ENCODE measurements at regions not wholly inside any gene's neighbourhood (a gene's known extent, or its start where the extent isn't known, plus 50 kb on each side); places are given as distances from the start of the nearest gene placed in this dataset.

DNA sequence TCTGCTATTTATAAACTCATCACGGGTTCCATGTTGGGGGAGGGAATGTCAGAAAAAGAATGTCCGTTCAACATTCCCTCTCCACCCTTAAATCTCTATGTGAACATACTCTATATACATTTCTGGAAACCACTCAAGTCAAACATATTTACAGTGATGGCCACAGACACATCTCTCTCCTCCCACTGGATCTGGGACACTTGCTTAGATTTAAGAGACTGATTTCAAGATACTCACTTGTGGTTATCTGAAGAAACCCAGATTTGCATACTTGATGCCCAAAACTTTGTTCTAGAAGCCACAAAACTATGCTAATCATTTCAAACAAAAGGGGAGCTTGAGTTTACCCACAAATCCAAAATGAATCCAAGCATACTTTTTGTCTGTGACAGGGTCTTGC, 182.9 kb upstream of the SOX9 start:
- Histone ChIP-seq H3K4me3 (no peak overlapping the region), H3K9me3 (no peaks in the 10 kb centered on the region), H3K4me1 (no peaks in the 10 kb centered on the region), H3K27ac (no peak overlapping the region), H3K36me3 (no peaks in the 10 kb centered on the region), H3K27me3 (no peaks in the 10 kb centered on the region)
- no peak for TF ChIP-seq POLR2AphosphoS5 (IDR thresholded peaks at IDR 0.05)
- no peak for TF ChIP-seq EP300 (IDR thresholded peaks at IDR 0.05)
- no peak for TF ChIP-seq POLR2A (IDR thresholded peaks at IDR 0.05)
- TF ChIP-seq, protein P1, sequence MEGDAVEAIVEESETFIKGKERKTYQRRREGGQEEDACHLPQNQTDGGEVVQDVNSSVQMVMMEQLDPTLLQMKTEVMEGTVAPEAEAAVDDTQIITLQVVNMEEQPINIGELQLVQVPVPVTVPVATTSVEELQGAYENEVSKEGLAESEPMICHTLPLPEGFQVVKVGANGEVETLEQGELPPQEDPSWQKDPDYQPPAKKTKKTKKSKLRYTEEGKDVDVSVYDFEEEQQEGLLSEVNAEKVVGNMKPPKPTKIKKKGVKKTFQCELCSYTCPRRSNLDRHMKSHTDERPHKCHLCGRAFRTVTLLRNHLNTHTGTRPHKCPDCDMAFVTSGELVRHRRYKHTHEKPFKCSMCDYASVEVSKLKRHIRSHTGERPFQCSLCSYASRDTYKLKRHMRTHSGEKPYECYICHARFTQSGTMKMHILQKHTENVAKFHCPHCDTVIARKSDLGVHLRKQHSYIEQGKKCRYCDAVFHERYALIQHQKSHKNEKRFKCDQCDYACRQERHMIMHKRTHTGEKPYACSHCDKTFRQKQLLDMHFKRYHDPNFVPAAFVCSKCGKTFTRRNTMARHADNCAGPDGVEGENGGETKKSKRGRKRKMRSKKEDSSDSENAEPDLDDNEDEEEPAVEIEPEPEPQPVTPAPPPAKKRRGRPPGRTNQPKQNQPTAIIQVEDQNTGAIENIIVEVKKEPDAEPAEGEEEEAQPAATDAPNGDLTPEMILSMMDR (IDR thresholded peaks at IDR 0.05) = no peak
- 57% methylated on average over 2 of the region's 2 CpGs for WGBS
- no peak for DNase-seq (ENCODE audit: low spot score in 2 of 2)

GRCh38 chr17:71938340-71939010, 182.3 kb upstream of the SOX9 start:
- H3K27me3 ChIP-seq = no peaks in the 10 kb centered on the region
- TF ChIP-seq POLR2AphosphoS5 (IDR thresholded peaks at IDR 0.05) (no peak), EP300 (IDR thresholded peaks at IDR 0.05) (no peak), POLR2A (IDR thresholded peaks at IDR 0.05) (no peak)
- TF ChIP-seq, protein P1 (IDR thresholded peaks at IDR 0.05) = no peak
- H3K4me1 ChIP-seq = no peaks in the 10 kb centered on the region
- no peak overlapping the region for H3K4me3 ChIP-seq
- H3K27ac ChIP-seq = no peak overlapping the region
- no peaks in the 10 kb centered on the region for H3K9me3 ChIP-seq
- WGBS = 62% methylated on average over 9 of the region's 9 CpGs
- no peaks in the 10 kb centered on the region for H3K36me3 ChIP-seq
- DNase-seq (ENCODE audit: low spot score in 2 of 2) = no peak

DNA sequence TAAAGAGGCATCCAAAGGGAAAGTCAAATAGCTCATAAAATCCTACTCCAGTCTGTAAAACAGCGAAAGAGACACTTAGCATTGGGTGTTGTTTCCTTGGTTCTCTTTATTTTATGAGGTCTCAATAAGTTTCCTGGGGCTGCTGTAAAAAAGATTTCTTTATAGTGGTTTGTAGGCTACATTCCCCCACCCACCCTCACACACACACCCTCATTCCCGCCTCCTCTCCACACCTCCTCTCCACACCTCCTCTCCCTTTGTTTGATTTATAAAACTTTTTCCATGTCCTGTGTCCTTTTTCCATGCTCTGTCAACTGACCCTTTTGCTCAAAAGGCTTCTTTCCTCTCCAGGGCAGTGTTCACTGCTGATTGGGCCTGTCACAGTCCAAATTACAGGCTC, 178.9 kb upstream of the SOX9 start:
- TF ChIP-seq POLR2AphosphoS5 (IDR thresholded peaks at IDR 0.05) (no peak), POLR2A (IDR thresholded peaks at IDR 0.05) (no peak), EP300 (IDR thresholded peaks at IDR 0.05) (no peak)
- TF ChIP-seq, protein P1 (IDR thresholded peaks at IDR 0.05) = no peak
- 73% methylated on average over 2 of the region's 2 CpGs for WGBS

GRCh38 chr17:71942626-71943025, 178.2 kb upstream of the SOX9 start:
- Histone ChIP-seq H3K4me1 (no peaks in the 10 kb centered on the region), H3K27me3 (no peaks in the 10 kb centered on the region), H3K36me3 (no peaks in the 10 kb centered on the region), H3K9me3 (no peaks in the 10 kb centered on the region), H3K4me3 (no peak overlapping the region), H3K27ac (no peak overlapping the region)
- 39% methylated on average over 3 of the region's 3 CpGs for WGBS
- DNase-seq (ENCODE audit: low spot score in 2 of 2) = no peak
- TF ChIP-seq EP300 (IDR thresholded peaks at IDR 0.05) (no peak), POLR2A (IDR thresholded peaks at IDR 0.05) (no peak)

More for the DNA sequence above, 178.9 kb upstream of the SOX9 start:
- no peaks in the 10 kb centered on the region for H3K36me3 ChIP-seq
- H3K27me3 ChIP-seq = no peaks in the 10 kb centered on the region
- no peak for DNase-seq (ENCODE audit: low spot score in 2 of 2)
- H3K4me3 ChIP-seq = no peak overlapping the region
- no peaks in the 10 kb centered on the region for H3K4me1 ChIP-seq
- H3K27ac ChIP-seq = no peak overlapping the region
- H3K9me3 ChIP-seq = no peaks in the 10 kb centered on the region

DNA sequence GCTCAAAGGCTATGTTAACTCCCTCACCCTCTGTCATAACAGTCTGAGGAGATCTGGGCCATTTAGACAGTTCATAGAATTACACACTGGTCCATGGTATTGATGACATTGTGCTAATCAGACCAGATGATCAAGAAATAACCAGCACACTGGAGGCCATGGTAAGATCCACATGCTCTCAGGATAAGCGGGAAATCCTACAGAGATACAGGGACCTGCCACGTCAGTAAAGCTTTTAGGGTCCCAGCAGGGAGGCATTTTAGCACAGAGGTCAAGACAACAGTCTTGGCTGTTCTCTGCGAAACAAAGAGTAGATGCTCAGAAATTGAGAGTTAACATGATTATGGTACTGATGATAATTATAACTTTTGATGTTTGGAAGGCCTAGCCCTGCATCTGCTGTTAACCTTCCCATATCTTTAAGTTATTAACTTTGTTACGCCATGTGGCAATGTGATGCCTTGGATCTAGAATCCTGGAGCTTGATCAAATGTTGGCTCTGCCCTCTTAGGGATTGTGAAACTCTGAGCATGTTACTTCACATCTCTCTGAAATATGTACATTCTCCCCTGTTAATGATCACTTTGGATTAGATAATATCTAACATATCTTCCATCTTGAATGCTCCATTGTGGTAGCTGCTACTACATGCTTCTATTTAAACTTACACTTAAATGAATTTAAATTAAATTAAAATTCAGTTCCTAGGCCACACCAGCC, 172.0 kb upstream of the SOX9 start:
- DNase-seq (ENCODE audit: low spot score in 2 of 2) = no peak
- peaks cover 5% of the 10 kb centered on the region for H3K4me1 ChIP-seq
- no peaks in the 10 kb centered on the region for H3K9me3 ChIP-seq
- TF ChIP-seq POLR2AphosphoS5 (IDR thresholded peaks at IDR 0.05) = no peak
- TF ChIP-seq, protein P1 (IDR thresholded peaks at IDR 0.05) = no peak
- TF ChIP-seq EP300 (IDR thresholded peaks at IDR 0.05) = no peak
- no peak for TF ChIP-seq POLR2A (IDR thresholded peaks at IDR 0.05)
- WGBS = 79% methylated on average over 4 of the region's 4 CpGs
- H3K36me3 ChIP-seq = no peaks in the 10 kb centered on the region
- no peak overlapping the region for H3K4me3 ChIP-seq
- H3K27ac ChIP-seq = no peak overlapping the region
- H3K27me3 ChIP-seq = no peaks in the 10 kb centered on the region
